ENCODE measurements at regions not wholly inside any gene's neighbourhood (a gene's known extent, or its start where the extent isn't known, plus 50 kb on each side); places are given as distances from the start of the nearest gene placed in this dataset.
"Not testable (repeated sequence)": the region's sequence is repeated elsewhere in the genome, so short reads cannot be mapped to it uniquely, and the experiment has no call there.

DNA sequence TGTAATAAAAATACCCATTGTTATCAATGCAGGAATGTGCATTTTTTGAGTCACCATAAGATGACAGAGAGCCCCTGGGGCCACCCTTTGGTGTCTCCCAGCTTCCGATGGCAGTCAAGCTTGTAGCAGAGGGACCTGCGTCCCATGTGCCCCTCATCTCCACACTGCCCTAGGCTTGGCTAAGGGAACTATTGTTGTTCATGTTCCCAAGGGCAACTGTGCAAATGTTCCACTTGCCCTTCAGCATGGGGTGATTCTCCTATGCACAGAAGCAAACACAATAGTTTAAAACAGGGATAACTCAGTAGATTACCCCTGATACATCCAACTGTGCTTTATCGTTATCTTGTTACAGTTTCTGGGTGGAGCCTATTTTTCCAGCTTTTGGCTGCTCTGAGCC, 342.0 kb downstream of the CNTNAP3B start:
- H3K9me3 ChIP-seq (ENCODE audit: control insufficient read depth, insufficient read depth, low read length); H3K4me3 ChIP-seq (ENCODE audit: low read depth, low read length); H3K9ac ChIP-seq (ENCODE audit: low read depth, low read length); H3K4me1 ChIP-seq (ENCODE audit: control insufficient read depth, insufficient read depth, low read length); H3K27me3 ChIP-seq (ENCODE audit: control insufficient read depth, insufficient read depth, low read length); H3K36me3 ChIP-seq (ENCODE audit: control insufficient read depth, insufficient read depth, low read length): not testable (repeated sequence)

- not testable (repeated sequence) for H3K27me3 ChIP-seq (ENCODE audit: control insufficient read depth, insufficient read depth, low read length); H3K9ac ChIP-seq (ENCODE audit: low read depth, low read length); H3K9me3 ChIP-seq (ENCODE audit: control insufficient read depth, insufficient read depth, low read length); H3K36me3 ChIP-seq (ENCODE audit: control insufficient read depth, insufficient read depth, low read length); H3K4me1 ChIP-seq (ENCODE audit: control insufficient read depth, insufficient read depth, low read length); H3K4me3 ChIP-seq (ENCODE audit: low read depth, low read length)
These were observed 345.2 kb downstream of the CNTNAP3B start for GRCh38 chr9:41784006-41784405.

DNA sequence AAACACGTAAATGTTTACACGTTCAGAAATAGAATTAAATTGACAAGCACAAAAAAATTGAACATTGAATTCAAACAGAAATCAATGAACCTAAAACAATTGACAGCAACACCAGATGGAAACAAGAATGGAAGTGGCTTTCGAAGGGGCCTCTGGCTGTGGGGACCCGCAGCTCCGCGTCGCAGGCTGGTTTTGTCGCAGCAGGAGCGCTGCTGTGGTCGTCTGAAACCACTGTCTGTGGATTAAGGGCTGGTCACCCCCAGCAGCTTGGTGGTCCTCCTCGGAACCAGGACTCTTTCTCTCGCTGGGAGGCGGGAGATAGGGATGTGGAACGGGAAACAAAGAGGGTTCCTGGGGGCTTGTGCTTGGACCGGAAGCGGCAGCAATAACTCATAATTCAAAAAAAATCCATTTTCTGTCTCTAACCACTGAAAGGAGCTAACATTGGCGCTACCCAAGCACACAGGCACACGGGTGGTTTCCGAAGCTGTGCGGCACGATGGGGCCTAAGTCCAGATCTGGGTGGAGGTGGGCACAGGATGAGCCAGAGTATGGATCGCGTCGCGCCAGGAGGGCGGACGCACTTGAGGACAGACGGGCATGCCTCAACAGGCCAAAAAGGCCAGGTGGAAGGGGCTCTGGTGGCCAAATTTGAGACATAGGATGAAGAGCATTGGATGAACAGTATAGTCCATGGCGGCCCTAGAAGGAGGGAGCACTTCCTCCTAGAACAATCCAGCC, 346.0 kb downstream of the CNTNAP3B start:
- not testable (repeated sequence) for H3K27me3 ChIP-seq (ENCODE audit: control insufficient read depth, insufficient read depth, low read length); H3K4me1 ChIP-seq (ENCODE audit: control insufficient read depth, insufficient read depth, low read length); H3K4me3 ChIP-seq (ENCODE audit: low read depth, low read length); H3K9me3 ChIP-seq (ENCODE audit: control insufficient read depth, insufficient read depth, low read length); H3K36me3 ChIP-seq (ENCODE audit: control insufficient read depth, insufficient read depth, low read length); H3K9ac ChIP-seq (ENCODE audit: low read depth, low read length)

DNA sequence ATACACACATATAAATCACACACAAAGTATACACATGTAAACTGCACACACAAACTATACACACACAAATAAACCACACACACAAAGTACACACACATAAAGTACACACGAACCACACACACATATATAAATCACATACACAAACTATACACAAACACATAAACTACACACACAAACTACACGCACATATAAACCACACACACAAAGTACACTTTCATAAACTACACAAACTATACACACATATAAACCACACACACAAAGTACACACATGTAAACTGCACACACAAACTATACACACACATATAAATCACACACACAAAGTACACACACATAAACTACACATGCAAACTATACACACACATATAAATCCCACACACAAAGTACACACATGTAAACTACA, 347.3 kb downstream of the CNTNAP3B start:
- not testable (repeated sequence) for H3K4me1 ChIP-seq (ENCODE audit: control insufficient read depth, insufficient read depth, low read length); H3K9me3 ChIP-seq (ENCODE audit: control insufficient read depth, insufficient read depth, low read length); H3K27me3 ChIP-seq (ENCODE audit: control insufficient read depth, insufficient read depth, low read length); H3K9ac ChIP-seq (ENCODE audit: low read depth, low read length); H3K4me3 ChIP-seq (ENCODE audit: low read depth, low read length); H3K36me3 ChIP-seq (ENCODE audit: control insufficient read depth, insufficient read depth, low read length)

DNA sequence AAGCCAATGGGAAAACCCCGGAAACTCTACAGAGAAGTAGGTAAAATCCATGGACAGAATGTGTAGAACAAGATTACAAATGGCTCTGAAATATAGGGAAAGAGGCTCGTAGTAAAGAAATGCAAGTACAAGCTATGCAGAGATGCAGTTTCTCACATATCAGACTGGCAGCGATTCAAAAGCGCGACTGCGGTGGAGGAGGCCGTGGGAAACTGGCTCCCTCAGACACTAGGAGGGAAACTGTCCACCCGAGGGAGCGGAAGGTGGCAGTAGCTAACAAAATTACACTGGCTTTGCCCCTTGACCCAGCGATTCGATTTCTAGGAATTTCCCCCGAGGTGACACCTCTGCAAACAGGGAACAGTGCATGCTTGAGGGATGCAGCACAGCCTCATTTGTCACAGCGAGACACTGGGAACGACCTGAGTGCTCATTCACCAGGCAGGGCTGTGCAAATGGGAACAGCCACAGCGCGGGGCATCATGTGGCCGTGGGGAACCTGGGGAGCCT, 349.3 kb downstream of the CNTNAP3B start:
- H3K9ac ChIP-seq (ENCODE audit: low read depth, low read length); H3K36me3 ChIP-seq (ENCODE audit: control insufficient read depth, insufficient read depth, low read length); H3K9me3 ChIP-seq (ENCODE audit: control insufficient read depth, insufficient read depth, low read length); H3K4me1 ChIP-seq (ENCODE audit: control insufficient read depth, insufficient read depth, low read length); H3K27me3 ChIP-seq (ENCODE audit: control insufficient read depth, insufficient read depth, low read length); H3K4me3 ChIP-seq (ENCODE audit: low read depth, low read length): not testable (repeated sequence)

DNA sequence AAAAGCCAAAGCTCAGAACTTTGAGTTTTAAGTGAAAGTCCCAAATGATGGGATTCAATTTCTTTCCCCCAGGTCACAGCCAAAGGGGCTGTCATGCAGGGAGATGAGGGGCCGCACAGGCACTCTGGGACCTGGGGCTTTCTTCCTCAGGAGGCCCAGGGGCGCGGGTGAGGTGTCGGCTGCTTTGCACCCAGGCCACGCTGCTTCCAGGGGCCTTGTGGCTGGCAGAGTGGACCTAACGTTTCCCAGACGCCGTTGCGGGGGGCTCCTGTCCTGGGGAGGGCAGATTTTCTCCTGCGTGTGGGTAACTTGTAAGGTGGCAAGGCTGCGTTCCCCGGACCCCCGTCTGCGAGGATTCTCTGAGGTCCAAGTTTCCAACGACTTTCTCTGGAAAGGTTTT, 350.0 kb downstream of the CNTNAP3B start:
- not testable (repeated sequence) for H3K4me1 ChIP-seq (ENCODE audit: control insufficient read depth, insufficient read depth, low read length); H3K36me3 ChIP-seq (ENCODE audit: control insufficient read depth, insufficient read depth, low read length); H3K9me3 ChIP-seq (ENCODE audit: control insufficient read depth, insufficient read depth, low read length); H3K9ac ChIP-seq (ENCODE audit: low read depth, low read length); H3K27me3 ChIP-seq (ENCODE audit: control insufficient read depth, insufficient read depth, low read length); H3K4me3 ChIP-seq (ENCODE audit: low read depth, low read length)

GRCh38 chr9:41778535-41779071, 350.6 kb downstream of the CNTNAP3B start:
- H3K9me3 ChIP-seq (ENCODE audit: control insufficient read depth, insufficient read depth, low read length); H3K27me3 ChIP-seq (ENCODE audit: control insufficient read depth, insufficient read depth, low read length); H3K4me3 ChIP-seq (ENCODE audit: low read depth, low read length); H3K4me1 ChIP-seq (ENCODE audit: control insufficient read depth, insufficient read depth, low read length); H3K9ac ChIP-seq (ENCODE audit: low read depth, low read length); H3K36me3 ChIP-seq (ENCODE audit: control insufficient read depth, insufficient read depth, low read length): not testable (repeated sequence)

DNA sequence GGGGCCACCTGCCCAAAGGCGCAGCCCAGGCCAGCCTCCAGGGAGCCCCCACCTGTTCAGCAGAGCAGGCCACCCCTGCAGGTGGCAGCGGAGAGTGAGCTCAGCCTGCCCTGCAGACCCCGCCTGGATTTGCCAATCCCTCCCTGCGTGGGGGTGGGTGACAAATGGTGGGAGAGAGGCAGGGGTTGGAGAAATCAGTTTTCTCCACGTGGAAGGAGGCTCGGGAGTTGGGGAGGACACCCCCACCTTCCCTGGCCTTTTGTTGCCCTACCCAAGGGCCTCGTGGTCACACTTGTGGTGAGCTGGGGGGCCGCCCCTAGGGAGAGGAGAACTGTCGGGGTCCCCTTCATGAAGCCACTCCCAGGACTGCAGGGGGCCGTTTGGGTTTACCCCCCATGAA, 351.7 kb downstream of the CNTNAP3B start:
- H3K9ac ChIP-seq (ENCODE audit: low read depth, low read length); H3K36me3 ChIP-seq (ENCODE audit: control insufficient read depth, insufficient read depth, low read length); H3K27me3 ChIP-seq (ENCODE audit: control insufficient read depth, insufficient read depth, low read length); H3K9me3 ChIP-seq (ENCODE audit: control insufficient read depth, insufficient read depth, low read length); H3K4me1 ChIP-seq (ENCODE audit: control insufficient read depth, insufficient read depth, low read length); H3K4me3 ChIP-seq (ENCODE audit: low read depth, low read length): not testable (repeated sequence)

DNA sequence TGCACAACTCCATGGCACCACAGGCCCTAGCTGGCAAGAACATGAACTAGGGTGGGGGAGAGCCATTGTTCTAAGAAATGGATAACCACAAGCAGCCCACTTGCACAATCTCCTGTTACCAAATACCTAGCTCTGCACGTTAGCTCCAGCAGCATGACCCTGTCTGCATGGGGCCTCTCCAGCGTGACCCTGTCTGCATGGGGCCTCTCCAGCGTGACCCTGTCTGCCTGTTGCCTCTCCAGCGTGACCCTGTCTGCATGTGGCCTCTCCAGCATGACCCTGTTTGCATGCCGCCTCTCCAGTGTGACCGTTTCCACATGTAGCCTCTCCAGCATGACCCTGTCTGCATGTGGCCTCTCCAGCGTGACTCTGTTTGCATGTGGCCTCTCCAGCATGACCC, 356.7 kb downstream of the CNTNAP3B start:
- not testable (repeated sequence) for H3K36me3 ChIP-seq (ENCODE audit: control insufficient read depth, insufficient read depth, low read length); H3K27me3 ChIP-seq (ENCODE audit: control insufficient read depth, insufficient read depth, low read length); H3K4me3 ChIP-seq (ENCODE audit: low read depth, low read length); H3K9me3 ChIP-seq (ENCODE audit: control insufficient read depth, insufficient read depth, low read length); H3K4me1 ChIP-seq (ENCODE audit: control insufficient read depth, insufficient read depth, low read length); H3K9ac ChIP-seq (ENCODE audit: low read depth, low read length)

GRCh38 chr9:41771693-41772092, 357.5 kb downstream of the CNTNAP3B start:
- H3K9me3 ChIP-seq (ENCODE audit: control insufficient read depth, insufficient read depth, low read length); H3K27me3 ChIP-seq (ENCODE audit: control insufficient read depth, insufficient read depth, low read length); H3K4me3 ChIP-seq (ENCODE audit: low read depth, low read length); H3K36me3 ChIP-seq (ENCODE audit: control insufficient read depth, insufficient read depth, low read length); H3K9ac ChIP-seq (ENCODE audit: low read depth, low read length); H3K4me1 ChIP-seq (ENCODE audit: control insufficient read depth, insufficient read depth, low read length): not testable (repeated sequence)

DNA sequence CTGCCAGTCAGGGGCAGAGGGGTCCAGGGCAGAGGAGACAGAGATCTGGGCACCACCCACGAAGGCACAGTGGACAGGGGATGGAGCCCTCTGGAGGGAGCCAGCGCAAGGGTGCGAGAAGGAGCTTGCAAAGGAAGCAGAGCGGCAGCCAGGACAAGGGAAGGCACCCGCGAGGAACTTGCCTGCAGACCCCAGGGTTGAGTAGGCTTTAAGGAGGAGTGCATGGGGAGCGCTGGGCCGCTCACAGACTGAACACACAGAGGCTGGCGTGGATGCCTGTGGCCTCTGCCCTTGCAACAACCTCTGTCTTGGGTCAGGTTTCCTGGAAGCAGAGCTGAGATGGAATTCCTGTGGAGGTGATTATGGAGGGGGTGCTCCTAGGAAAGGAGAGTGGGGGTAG, 374.4 kb downstream of the CNTNAP3B start:
- H3K9me3 ChIP-seq (ENCODE audit: control insufficient read depth, insufficient read depth, low read length); H3K9ac ChIP-seq (ENCODE audit: low read depth, low read length); H3K4me1 ChIP-seq (ENCODE audit: control insufficient read depth, insufficient read depth, low read length); H3K27me3 ChIP-seq (ENCODE audit: control insufficient read depth, insufficient read depth, low read length); H3K36me3 ChIP-seq (ENCODE audit: control insufficient read depth, insufficient read depth, low read length); H3K4me3 ChIP-seq (ENCODE audit: low read depth, low read length): not testable (repeated sequence)

DNA sequence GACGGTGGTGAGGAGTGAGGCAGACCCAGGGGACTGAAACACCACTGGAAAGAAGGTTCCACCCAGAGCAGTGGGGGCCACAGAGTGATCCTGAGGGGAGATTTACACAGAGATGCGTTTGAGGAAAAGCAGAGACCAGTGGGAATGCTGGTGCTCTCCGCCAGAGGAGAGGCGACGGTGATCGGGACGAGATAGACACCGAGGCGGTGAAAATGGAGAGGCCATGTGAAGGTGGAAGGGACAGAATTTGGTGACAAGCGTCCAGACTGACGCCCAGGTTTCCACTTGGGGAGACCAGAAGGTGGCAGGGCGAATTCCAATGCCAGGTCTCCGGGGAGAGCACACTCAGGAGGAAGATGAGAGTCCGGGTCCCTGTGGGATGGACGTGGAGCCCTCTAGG, 374.8 kb downstream of the CNTNAP3B start:
- not testable (repeated sequence) for H3K4me1 ChIP-seq (ENCODE audit: control insufficient read depth, insufficient read depth, low read length); H3K36me3 ChIP-seq (ENCODE audit: control insufficient read depth, insufficient read depth, low read length); H3K4me3 ChIP-seq (ENCODE audit: low read depth, low read length); H3K9ac ChIP-seq (ENCODE audit: low read depth, low read length); H3K9me3 ChIP-seq (ENCODE audit: control insufficient read depth, insufficient read depth, low read length); H3K27me3 ChIP-seq (ENCODE audit: control insufficient read depth, insufficient read depth, low read length)

All from iPS-15b (cell line).